GM23248 (cell line): ENCODE measurements at regions not wholly inside any gene's neighbourhood (a gene's known extent, or its start where the extent isn't known, plus 50 kb on each side); places are given as distances from the start of the nearest gene placed in this dataset.

ENCODE experiments used
- DNase-seq: peaks from one replicate; pipeline ENCODE4 v3.0.0-alpha.2; 2015
- H2AFZ ChIP-seq: fragments of 200-600 bp; sonication (generic); 2 replicates; pipeline ENCODE4 v1.6.1; 2016; ENCODE audit warnings: antibody characterized with exemption
- H3F3A ChIP-seq: fragments of 200-600 bp; sonication (generic); 2 replicates; pipeline ENCODE4 v1.6.1; 2016; ENCODE audit warnings: mild to moderate bottlenecking, antibody characterized with exemption, mixed run types; ENCODE audit not compliant: insufficient read depth
- H3K27ac ChIP-seq: fragments of 200-600 bp; sonication (generic); 2 replicates; pipeline ENCODE4 v1.5.1; 2016; ENCODE audit warnings: mild to moderate bottlenecking
- H3K27me3 ChIP-seq: fragments of 200-600 bp; sonication (generic); replicated peaks from 2 replicates; pipeline ENCODE4 v1.6.1; 2016; ENCODE audit warnings: mild to moderate bottlenecking; ENCODE audit not compliant: insufficient read depth
- H3K36me3 ChIP-seq: fragments of 200-600 bp; sonication (generic); 2 replicates; pipeline ENCODE4 v1.6.1; 2016; ENCODE audit warnings: low read depth, mild to moderate bottlenecking
- H3K4me1 ChIP-seq: fragments of 200-600 bp; sonication (generic); 2 replicates; pipeline ENCODE4 v1.6.1; 2016; ENCODE audit warnings: mild to moderate bottlenecking; ENCODE audit not compliant: insufficient read depth
- H3K4me2 ChIP-seq: fragments of 200-600 bp; sonication (generic); one replicate; pipeline ENCODE4 v1.6.1; 2016; ENCODE audit warnings: mild to moderate bottlenecking; ENCODE audit not compliant: unreplicated experiment
- H3K4me3 ChIP-seq: fragments of 200-600 bp; sonication (generic); 2 replicates; pipeline ENCODE4 v1.5.1; 2016; ENCODE audit warnings: mild to moderate bottlenecking
- H3K79me2 ChIP-seq: fragments of 200-600 bp; sonication (generic); 2 replicates; pipeline ENCODE4 v1.6.1; 2016; ENCODE audit warnings: mild to moderate bottlenecking; ENCODE audit not compliant: insufficient read depth
- H3K9ac ChIP-seq: fragments of 200-600 bp; sonication (generic); 2 replicates; pipeline ENCODE4 v1.6.1; 2016; ENCODE audit warnings: mild to moderate bottlenecking
- H3K9me2 ChIP-seq: fragments of 200-600 bp; sonication (generic); 2 replicates; pipeline ENCODE4 v1.6.1; 2016; ENCODE audit warnings: mixed run types, mild to moderate bottlenecking, moderate library complexity; ENCODE audit not compliant: insufficient read depth
- H3K9me3 ChIP-seq: fragments of 200-600 bp; sonication (generic); one replicate; pipeline ENCODE4 v1.6.1; 2017; ENCODE audit warnings: low read depth
- H4K20me1 ChIP-seq: fragments of 200-600 bp; sonication (generic); 2 replicates; pipeline ENCODE4 v1.6.0; 2016; ENCODE audit not compliant: insufficient read depth
- EZH2 ChIP-seq: fragments of 200-600 bp; sonication (generic); IDR thresholded peaks from 2 replicates; pipeline ENCODE4 v1.6.1; 2018; ENCODE audit warnings: antibody characterized with exemption, mild to moderate bottlenecking; ENCODE audit not compliant: insufficient read depth, poor library complexity, severe bottlenecking
- EZH2phosphoT487 ChIP-seq: fragments of 200-600 bp; sonication (generic); IDR thresholded peaks from 2 replicates; pipeline ENCODE4 v1.6.1; 2018; ENCODE audit warnings: antibody characterized with exemption, moderate library complexity, mild to moderate bottlenecking, low read depth; ENCODE audit not compliant: insufficient read depth
- WGBS, 2 experiments: methylation state at CpG; one replicate each; pipeline ENCODE4 v1.1.6; 2015 to 2017; ENCODE audit warnings: low lambda C conversion rate in 2 of 2, low coverage in 1 of 2; ENCODE audit errors: missing lambda C conversion rate in 2 of 2; 5-methylcytosine and 5-hydroxymethylcytosine counted together
- in situ Hi-C: fragments of 300-500 bp; cut with MboI; formaldehyde crosslinking; loops from 2 replicates; pipeline ENCODE4 v1.15.0; 2020

- no peak overlapping the region for H3K9ac ChIP-seq
- no peaks in the 10 kb centered on the region for H3K9me3 ChIP-seq
- no peak overlapping the region for H3K4me2 ChIP-seq
- H3F3A ChIP-seq, result no peaks in the 10 kb centered on the region
- H3K9me2 ChIP-seq, result no peaks in the 10 kb centered on the region
- in situ Hi-C loops, result no loop called here
- WGBS, 2 experiments, result 19 to 33% methylated on average over 3 of the region's 3 CpGs
- no peaks in the 10 kb centered on the region for H3K4me1 ChIP-seq
- no peak for TF ChIP-seq EZH2
- TF ChIP-seq EZH2phosphoT487, result no peak
- H3K79me2 ChIP-seq, result no peaks in the 10 kb centered on the region
- H3K36me3 ChIP-seq, result no peaks in the 10 kb centered on the region
- no peak overlapping the region for H3K4me3 ChIP-seq
- H3K27ac ChIP-seq, result no peak overlapping the region
- H2AFZ ChIP-seq, result no peak overlapping the region
- no peak for DNase-seq
- no peaks in the 10 kb centered on the region for H3K27me3 ChIP-seq
- H4K20me1 ChIP-seq, result no peaks in the 10 kb centered on the region
Observed at GRCh38 chr10:2081501-2081900, 344.2 kb upstream of the ADARB2 start.

DNA sequence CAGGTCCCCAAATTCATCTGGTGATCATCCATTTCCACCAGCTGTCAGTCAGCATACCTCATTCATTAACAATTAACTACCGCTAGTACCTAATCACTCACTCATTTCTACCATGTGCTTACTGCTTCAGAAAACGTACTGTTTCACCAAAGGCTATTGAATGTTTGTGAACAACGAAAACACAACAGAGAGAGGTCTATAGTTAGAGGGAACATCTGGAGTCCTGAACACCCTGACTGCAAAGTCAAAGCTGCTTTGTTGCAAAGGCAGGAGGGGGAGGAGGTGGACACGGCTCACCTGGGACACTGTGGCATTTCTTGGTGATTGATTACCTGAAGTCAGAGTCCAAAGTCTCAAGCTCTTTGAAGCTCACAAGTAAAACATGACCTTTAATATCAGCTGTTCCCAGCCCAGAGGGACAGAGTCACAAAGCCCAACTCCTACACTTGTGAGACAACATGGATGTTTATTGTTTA lies 342.3 kb upstream of the ADARB2 start:
- in situ Hi-C loops, result no loop called here
- H2AFZ ChIP-seq, result no peak overlapping the region
- DNase-seq, result no peak
- H3K27ac ChIP-seq, result no peak overlapping the region
- no peak overlapping the region for H3K4me2 ChIP-seq
- WGBS, 2 experiments, result 8 to 11% methylated on average over 4 of the region's 4 CpGs
- no peaks in the 10 kb centered on the region for H3K79me2 ChIP-seq
- H3K36me3 ChIP-seq, result no peaks in the 10 kb centered on the region
- no peaks in the 10 kb centered on the region for H3K4me1 ChIP-seq
- no peaks in the 10 kb centered on the region for H3F3A ChIP-seq
- no peaks in the 10 kb centered on the region for H3K27me3 ChIP-seq
- H3K9me2 ChIP-seq, result no peaks in the 10 kb centered on the region
- H4K20me1 ChIP-seq, result no peaks in the 10 kb centered on the region
- no peak overlapping the region for H3K4me3 ChIP-seq
- no peak overlapping the region for H3K9ac ChIP-seq
- TF ChIP-seq EZH2phosphoT487 (no peak), EZH2 (no peak)
- H3K9me3 ChIP-seq, result no peaks in the 10 kb centered on the region

GRCh38 chr10:2077231-2077630 lies 339.9 kb upstream of the ADARB2 start:
- no peak overlapping the region for H3K4me2 ChIP-seq
- no peaks in the 10 kb centered on the region for H3K4me1 ChIP-seq
- H3K4me3 ChIP-seq, result no peak overlapping the region
- H3K36me3 ChIP-seq, result no peaks in the 10 kb centered on the region
- H3F3A ChIP-seq, result no peaks in the 10 kb centered on the region
- no peak for DNase-seq
- no peak overlapping the region for H3K27ac ChIP-seq
- H2AFZ ChIP-seq, result no peak overlapping the region
- TF ChIP-seq EZH2 (no peak), EZH2phosphoT487 (no peak)
- no peaks in the 10 kb centered on the region for H3K9me3 ChIP-seq
- no peaks in the 10 kb centered on the region for H4K20me1 ChIP-seq
- H3K79me2 ChIP-seq, result no peaks in the 10 kb centered on the region
- no peaks in the 10 kb centered on the region for H3K9me2 ChIP-seq
- H3K27me3 ChIP-seq, result no peaks in the 10 kb centered on the region
- 23 to 26% methylated on average over 5 of the region's 5 CpGs for WGBS, 2 experiments
- in situ Hi-C loops, result no loop called here
- H3K9ac ChIP-seq, result no peak overlapping the region

DNA sequence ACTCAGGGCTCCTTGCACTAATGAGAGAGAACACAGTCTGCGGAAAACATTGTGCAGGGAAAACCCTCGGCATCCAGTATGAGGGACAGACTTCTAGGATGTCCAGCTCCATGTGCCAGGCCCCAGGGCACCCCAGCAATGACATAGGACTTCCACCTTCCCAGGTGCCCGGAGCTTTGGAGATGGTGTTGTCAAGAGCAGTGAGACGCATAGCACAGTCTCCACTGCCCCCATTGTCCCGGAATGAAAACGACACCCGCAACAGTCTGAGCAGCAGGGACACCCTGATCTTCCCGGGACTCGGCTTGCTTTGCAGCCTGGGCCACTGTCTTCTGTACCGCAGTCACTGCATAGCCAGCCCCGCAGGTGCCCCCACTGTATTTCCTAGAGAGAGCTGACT lies 339.2 kb upstream of the ADARB2 start:
- Histone ChIP-seq H3K4me1 (no peaks in the 10 kb centered on the region), H3K9me3 (no peaks in the 10 kb centered on the region), H3K27me3 (no peaks in the 10 kb centered on the region), H2AFZ (no peak overlapping the region), H3K4me3 (no peak overlapping the region), H3K79me2 (no peaks in the 10 kb centered on the region), H3K9ac (no peak overlapping the region), H4K20me1 (no peaks in the 10 kb centered on the region), H3K4me2 (no peak overlapping the region), H3K36me3 (no peaks in the 10 kb centered on the region), H3F3A (no peaks in the 10 kb centered on the region), H3K9me2 (no peaks in the 10 kb centered on the region), H3K27ac (no peak overlapping the region)
- 40 to 45% methylated on average over 11 of the region's 11 CpGs for WGBS, 2 experiments
- DNase-seq, result no peak
- TF ChIP-seq EZH2phosphoT487 (no peak), EZH2 (no peak)
- in situ Hi-C loops, result no loop called here

DNA sequence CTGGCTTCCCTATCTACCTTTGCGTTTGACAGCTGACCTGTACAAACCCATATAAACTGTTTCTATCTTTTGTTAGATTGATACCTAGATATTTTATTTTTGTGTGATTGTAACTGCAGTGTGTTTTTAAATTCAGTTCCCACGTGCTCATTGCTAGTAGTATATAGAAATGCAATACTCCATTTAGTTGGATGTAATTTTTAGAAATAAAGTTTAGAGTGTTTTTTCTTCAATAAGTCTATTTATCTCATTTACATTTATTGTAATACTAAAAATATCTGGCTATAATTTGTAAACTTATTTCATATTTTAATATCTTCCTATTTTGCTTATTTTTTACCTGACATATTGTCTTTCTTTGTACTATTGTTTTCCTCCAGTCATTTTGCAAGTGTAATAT lies 329.7 kb upstream of the ADARB2 start:
- Histone ChIP-seq H3K79me2 (no peaks in the 10 kb centered on the region), H3K36me3 (no peaks in the 10 kb centered on the region), H3K27ac (no peak overlapping the region), H3F3A (no peaks in the 10 kb centered on the region), H3K4me1 (no peaks in the 10 kb centered on the region), H3K9ac (no peak overlapping the region), H3K4me2 (no peak overlapping the region), H3K27me3 (no peaks in the 10 kb centered on the region), H3K4me3 (no peak overlapping the region), H3K9me2 (no peaks in the 10 kb centered on the region), H3K9me3 (no peaks in the 10 kb centered on the region), H4K20me1 (no peaks in the 10 kb centered on the region), H2AFZ (no peak overlapping the region)
- DNase-seq, result no peak
- TF ChIP-seq EZH2phosphoT487 (no peak), EZH2 (no peak)
- 30 to 37% methylated on average over 2 of the region's 2 CpGs for WGBS, 2 experiments
- in situ Hi-C loops, result no loop called here
